GM12873 (cell line): ENCODE measurements at regions not wholly inside any gene's neighbourhood (a gene's known extent, or its start where the extent isn't known, plus 50 kb on each side); places are given as distances from the start of the nearest gene placed in this dataset.

Experiments used
- CTCF ChIP-seq: IDR thresholded peaks from 2 replicates; pipeline ENCODE4 v1.5.1; 2012; ENCODE audit warnings: low read depth, mild to moderate bottlenecking, moderate library complexity, low read length, control low read depth; ENCODE audit not compliant: insufficient read depth; ENCODE audit errors: missing control alignments

DNA sequence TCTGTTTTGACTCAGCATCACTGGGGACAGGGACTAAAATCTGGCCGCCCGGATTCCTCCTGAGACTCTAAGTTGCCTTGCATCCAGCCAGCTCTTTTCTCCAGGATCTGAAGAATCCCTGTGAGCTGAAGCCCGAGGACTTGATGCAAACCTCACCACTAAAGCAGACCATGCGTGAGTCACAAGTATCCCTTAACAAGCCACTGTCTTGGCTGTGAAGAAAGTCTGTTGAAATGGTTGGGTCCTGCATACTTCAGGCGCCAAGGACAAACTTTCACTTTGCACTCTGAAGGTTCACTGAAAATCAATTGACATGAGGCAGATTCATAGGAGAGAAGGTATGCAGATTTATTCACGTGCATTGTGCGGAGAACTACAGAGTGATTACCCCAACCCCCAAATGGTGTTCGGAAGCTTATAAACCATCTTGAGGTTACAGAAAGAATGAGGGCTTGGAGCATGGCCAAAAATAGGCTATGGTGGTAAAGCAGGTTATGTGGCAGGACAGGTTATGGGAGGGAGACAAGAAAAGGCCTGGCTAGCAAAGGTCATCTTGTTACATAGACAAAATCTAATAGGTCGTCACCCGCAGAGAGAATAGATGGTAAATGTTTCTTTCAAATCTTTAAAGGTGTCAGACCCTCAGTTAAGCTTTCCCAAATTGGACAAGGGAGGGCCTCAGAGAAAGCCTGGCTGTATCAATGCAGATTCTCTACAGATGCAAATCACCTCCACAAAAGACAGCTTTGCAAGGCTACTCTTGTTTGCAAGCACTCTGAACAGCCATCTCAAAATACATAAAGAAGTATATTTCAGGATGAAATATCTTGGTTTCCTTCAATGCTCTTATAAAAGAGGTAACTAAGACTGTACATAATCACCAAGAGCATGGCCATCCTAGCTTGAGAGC, 126.3 kb upstream of the PLAAT1 start:
- TF ChIP-seq CTCF: no peak

GRCh38 chr3:193116871-193117270, 124.2 kb upstream of the PLAAT1 start:
- TF ChIP-seq CTCF: no peak

DNA sequence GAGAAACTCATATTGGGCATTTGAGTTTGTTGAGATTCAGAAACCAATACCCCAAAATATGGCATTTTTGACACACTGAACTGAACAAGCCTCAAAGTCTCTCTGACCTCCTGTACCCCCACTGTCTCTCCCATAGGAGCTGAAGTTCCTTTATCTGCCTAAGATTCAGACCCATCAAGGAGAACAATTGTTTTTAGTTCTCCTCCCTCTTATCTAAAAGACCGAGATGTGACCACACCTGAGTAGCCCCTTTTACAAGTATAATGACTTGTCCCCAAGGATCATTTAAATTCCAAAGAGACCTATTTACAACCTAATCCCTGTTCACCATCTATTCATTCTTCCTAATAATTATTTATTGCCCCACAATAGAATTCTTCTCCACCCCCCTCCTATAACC, 122.1 kb upstream of the PLAAT1 start:
- no peak for TF ChIP-seq CTCF

DNA sequence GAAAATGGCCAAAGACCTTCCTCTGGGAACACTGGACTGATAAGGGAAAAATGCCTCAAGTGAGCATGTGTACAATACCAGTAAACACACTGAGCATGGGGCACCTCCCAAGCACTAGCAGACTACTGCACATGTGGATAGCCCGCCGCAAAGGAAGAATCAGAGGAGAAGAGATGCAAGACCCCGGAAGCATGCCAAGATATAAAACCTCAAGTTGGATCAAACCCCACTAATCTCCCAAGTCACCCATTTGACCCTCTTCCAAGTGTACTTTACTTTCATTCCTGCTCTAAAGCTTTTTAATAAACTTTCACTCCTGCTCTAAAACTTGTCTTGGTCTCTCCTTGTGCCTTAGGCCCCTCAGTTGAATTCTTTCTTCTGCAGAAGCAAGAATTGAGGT, 121.1 kb upstream of the PLAAT1 start:
- TF ChIP-seq CTCF: no peak

DNA sequence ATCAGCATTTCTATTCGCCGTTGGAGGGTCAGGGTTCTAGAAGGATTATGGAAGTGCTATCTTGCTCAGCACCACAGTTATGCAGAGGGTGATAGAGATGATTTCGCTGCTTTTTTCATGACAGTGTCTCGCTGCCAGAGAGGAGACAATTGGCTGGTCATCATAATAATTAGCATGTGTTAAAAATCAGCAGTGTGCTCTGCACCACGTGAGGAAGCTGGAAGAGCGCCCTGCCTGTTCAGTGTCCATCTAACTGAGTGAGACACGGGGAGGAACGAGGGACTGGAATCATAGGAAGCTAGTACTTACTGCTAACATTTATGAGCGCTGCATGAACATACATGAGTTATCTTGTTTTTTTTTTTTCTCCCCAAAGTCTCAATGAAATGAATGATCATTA, 116.2 kb upstream of the PLAAT1 start:
- TF ChIP-seq CTCF: no peak

DNA sequence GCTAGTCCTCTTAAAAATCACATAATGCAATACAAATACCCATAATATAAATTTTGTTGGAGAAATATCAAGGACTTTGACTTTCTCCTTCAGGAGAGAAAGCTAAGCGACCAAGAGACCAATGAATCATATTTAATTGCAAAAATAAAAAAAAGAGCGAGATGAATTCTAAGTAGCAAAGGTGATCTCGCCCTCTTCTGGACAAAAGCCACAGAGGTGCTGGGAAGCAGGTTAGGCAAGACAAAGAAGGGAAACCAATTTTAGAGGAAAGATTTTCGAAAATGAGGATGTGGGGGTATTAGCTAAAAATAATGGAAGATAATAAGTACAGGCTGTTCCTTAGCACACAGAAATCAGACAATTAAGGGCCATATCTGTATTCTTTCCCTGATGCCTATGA, 111.4 kb upstream of the PLAAT1 start:
- no peak for TF ChIP-seq CTCF

- no peak for TF ChIP-seq CTCF
Observed at GRCh38 chr3:193130576-193130975, 110.4 kb upstream of the PLAAT1 start.
